HPDE6-E6E7 (cell line): ENCODE measurements at regions not wholly inside any gene's neighbourhood (a gene's known extent, or its start where the extent isn't known, plus 50 kb on each side); places are given as distances from the start of the nearest gene placed in this dataset.
"Not testable (repeated sequence)": the region's sequence is repeated elsewhere in the genome, so short reads cannot be mapped to it uniquely, and the experiment has no call there.

Source experiments
- DNase-seq: peaks from one replicate; pipeline ENCODE4 v3.0.0; 2011; ENCODE audit warnings: missing footprints; ENCODE audit errors: extremely low spot score

GRCh38 chr5:153360860-153361259 lies 129.6 kb upstream of the GRIA1 start:
- no peak for DNase-seq

GRCh38 chr5:153361735-153362409 lies 128.6 kb upstream of the GRIA1 start:
- DNase-seq: no peak

- DNase-seq: no peak
Observed at GRCh38 chr5:153365547-153365946, 124.9 kb upstream of the GRIA1 start.

GRCh38 chr5:153367466-153367865 lies 123.0 kb upstream of the GRIA1 start:
- DNase-seq: no peak

DNA sequence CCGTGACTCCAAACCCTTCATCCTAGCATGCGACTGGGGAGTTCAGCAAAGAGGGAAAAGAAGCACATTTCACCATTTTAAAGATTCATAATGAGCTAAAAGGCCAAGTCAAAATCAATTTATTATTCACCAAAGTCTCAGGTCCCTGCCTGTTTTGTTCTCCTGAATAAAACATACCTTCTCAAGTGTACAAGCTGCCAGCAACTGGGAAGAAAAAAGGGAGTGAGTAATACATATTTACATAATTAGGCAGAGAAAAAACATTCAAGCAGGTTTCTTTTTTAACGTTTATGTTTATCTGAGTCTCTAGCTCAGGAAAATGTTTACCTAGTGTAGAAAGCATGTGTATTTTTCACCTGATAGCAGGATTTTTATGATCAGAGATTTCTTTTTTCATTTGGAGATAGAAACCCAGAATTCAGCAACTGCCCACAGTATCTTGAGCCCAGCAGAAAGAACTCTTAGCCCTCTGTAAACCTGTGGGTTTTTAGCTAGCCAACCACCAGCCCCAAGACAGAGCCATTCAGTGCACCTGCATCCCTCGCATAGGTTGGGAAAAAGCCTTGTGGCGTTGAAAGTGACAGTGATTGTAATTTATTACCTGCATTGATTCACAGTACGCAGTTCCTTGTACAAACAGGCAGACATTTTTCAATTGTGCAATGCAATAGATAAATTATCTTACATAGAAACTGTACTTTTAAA lies 117.9 kb upstream of the GRIA1 start:
- DNase-seq: no peak

GRCh38 chr5:153373130-153373498 lies 117.4 kb upstream of the GRIA1 start:
- no peak for DNase-seq

DNA sequence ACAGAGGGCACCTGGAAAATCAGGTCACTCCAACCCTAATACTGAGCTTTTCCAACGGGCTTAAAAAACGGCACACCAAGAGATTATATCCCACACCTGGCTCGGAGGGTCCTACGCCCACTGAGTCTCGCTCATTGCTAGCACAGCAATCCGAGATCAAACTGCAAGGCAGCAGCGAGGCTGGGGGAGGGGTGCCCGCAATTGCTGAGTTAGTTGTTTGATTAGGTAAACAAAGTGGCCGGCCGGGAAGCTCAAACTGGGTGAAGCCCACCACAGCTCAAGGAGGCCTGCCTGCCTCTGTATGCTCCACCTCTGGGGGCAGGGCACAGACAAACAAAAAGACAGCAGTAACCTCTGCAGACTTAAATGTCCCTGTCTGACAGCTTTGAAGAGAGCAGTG lies 108.8 kb upstream of the GRIA1 start:
- not testable (repeated sequence) for DNase-seq

DNA sequence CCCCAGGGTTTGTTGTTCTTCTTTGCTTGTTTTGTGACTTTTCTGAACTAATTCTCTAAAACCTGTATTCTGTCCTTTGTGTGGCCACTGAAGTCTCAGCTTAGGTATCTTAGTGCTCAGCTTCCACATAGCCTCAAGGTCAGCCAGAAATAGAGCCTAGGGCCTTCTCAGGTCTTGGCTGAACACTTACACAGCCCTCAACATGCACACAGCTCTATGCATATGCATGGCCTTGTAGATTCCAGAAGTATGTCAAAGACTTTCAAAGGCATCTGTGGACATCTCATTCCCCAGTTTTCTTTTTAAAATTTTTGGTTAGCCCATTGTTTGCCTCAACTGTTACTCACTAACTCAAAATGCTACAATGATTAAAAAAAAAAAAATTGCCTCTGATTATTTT lies 99.9 kb upstream of the GRIA1 start:
- no peak for DNase-seq

DNA sequence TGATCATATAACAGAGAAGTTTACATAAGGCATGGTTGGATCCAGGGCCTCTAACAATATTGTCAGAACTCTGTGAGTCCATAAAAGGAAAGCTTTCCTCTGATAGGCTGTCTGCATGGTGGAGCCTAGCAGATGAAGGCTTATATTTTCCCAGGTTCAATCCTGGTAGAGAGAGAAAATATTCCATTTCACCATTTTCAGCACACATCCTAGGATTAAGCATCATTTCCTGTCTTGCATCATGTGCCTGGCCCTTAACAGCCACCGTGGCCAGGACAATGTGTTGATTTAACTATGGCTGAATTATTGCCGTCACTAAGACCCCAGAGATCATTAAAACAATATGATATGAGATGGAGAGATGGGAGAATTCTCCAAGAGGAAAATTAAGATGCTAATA lies 90.9 kb upstream of the GRIA1 start:
- DNase-seq: no peak

- DNase-seq: no peak
Observed at GRCh38 chr5:153400931-153401330, 89.5 kb upstream of the GRIA1 start.

DNA sequence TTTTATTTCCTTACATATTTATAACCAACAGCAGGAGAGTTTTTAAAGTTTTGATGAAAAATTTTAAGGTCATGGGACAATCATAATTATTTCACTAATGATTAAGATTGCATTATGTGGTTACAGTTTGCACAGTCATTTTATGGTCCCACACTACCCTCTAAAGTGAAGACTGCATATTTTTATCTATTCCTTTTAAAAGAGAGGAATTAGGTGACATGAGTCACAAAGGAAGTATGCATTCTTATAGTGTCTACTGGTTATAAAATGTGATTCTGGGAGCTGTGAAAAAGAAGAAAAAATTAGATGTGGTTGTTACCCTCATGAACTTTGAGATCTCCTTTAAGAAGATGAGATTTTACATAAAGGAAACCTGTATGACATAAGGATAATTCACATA lies 87.9 kb upstream of the GRIA1 start:
- no peak for DNase-seq

DNA sequence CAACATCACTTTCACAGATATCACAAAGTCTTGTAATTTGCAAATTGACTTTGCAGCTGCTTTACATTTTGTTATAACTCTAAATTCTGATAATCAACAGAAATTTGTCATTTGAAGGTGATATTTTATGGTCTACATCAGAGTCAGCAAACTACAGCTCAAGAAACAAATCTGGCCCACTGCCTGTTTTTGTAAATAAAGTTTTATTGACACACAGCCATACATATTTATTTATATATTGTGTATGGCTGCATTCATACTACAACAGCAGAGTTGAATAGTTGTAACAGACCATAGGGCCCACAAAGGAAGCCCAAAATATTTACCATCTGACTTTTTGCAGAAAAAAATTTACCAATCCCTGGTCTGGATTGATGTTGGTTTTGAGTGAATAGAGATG lies 87.0 kb upstream of the GRIA1 start:
- no peak for DNase-seq

DNA sequence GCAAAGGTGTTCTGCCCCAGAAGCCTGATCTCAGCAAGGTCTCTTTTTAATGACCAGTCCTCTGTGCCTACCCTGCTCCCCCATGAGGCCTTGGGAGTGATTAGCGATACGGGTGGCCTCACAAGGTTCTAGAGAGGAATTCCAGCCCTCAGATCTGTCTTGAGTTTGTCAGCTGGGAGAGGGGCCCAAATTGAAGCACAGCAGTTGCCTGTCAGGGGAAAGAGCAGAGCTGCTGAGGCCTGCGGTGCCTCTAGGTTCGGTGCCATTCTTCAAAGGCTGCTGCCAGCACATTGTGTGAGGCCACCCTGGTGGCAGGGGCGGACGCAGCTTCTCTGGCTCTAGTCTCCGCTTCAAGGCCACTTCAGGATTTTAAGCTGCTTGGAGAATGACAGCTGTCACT lies 85.7 kb upstream of the GRIA1 start:
- no peak for DNase-seq

- DNase-seq: no peak
Observed at GRCh38 chr5:153421676-153422075, 68.8 kb upstream of the GRIA1 start.

- DNase-seq: no peak
Observed at GRCh38 chr5:153425914-153426313, 64.6 kb upstream of the GRIA1 start.

- DNase-seq: no peak
Observed at GRCh38 chr5:153429761-153430380, 60.6 kb upstream of the GRIA1 start.

DNA sequence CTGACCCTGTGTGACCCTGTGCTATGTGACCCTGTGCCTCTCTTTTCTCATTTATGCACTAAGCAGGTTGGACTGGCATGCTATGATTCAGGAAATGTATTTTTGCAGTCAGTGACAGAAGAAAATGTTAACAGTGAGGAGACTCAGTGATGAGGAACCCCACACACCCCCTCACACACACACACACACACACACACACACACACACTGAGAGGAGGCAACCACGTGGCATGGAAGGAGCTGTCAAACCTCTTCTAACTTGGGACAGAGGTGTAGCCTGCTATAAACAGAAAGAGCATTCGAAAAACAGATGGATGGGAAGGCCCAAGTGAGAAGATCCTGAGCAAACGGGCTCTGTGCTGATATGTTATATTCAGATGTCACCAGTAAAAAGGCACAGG lies 57.9 kb upstream of the GRIA1 start:
- DNase-seq: no peak

DNA sequence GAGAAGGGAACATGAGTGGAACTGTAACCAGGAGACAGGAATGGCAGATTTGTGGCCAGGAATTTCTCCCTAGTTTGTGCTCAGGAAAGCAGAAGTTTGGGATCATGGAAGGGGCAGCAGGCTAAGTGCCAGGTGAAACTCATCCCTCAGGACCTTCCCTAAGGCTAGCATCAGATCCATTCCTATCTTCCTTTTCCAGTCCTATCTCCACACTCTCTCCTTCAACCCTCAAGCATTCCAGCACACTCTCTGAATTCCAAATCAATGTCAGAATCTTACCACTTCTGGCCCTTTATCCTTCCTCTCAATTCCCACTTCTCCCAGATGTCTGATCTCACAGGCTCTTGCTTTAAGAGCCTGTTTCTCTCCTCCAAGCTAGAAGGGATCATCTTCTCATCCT lies 53.2 kb upstream of the GRIA1 start:
- no peak for DNase-seq

DNA sequence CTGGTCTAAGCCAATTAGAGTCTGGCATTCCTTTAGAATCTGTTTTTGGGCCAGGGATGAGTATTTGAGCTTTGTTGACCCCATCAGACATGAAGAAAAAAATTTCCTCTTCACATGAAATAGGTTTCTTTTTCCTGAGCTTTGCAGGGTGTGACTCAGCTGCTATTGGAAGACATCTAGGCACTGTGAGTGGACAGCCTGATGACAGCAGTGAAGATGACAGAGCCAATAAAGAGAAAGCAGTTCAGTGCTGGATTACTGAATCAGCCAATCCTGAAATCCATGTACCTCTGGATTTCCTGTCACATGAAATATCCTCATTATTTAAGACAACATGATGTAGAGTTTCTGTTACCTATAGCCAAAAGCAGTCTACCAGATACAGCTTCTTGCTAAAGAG lies 51.3 kb upstream of the GRIA1 start:
- DNase-seq: no peak
